ENCODE measurements at regions not wholly inside any gene's neighbourhood (a gene's known extent, or its start where the extent isn't known, plus 50 kb on each side); places are given as distances from the start of the nearest gene placed in this dataset.
"Not testable (repeated sequence)": the region's sequence is repeated elsewhere in the genome, so short reads cannot be mapped to it uniquely, and the experiment has no call there.

DNA sequence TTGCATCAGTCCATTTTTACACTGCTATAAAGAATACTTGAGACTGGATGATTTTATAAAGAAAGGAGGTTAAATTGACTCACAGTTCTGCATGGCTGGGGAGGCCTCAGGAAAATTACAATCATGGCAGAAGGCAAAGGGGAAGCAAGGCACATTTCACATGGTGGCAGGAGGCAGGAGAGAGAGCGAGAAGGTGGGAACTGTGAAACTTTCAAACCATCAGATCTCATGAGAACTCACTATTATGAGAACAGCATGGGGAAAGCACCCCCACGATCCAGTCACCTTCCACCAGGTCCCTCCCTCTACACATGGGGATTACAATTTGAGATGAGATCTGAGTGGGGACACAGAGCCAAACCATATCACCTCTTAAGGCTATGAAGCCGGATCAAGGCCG, 441.0 kb upstream of the CBLB start:
- not testable (repeated sequence) for DNase-seq (ENCODE audit: low read depth in 2 of 2)

DNA sequence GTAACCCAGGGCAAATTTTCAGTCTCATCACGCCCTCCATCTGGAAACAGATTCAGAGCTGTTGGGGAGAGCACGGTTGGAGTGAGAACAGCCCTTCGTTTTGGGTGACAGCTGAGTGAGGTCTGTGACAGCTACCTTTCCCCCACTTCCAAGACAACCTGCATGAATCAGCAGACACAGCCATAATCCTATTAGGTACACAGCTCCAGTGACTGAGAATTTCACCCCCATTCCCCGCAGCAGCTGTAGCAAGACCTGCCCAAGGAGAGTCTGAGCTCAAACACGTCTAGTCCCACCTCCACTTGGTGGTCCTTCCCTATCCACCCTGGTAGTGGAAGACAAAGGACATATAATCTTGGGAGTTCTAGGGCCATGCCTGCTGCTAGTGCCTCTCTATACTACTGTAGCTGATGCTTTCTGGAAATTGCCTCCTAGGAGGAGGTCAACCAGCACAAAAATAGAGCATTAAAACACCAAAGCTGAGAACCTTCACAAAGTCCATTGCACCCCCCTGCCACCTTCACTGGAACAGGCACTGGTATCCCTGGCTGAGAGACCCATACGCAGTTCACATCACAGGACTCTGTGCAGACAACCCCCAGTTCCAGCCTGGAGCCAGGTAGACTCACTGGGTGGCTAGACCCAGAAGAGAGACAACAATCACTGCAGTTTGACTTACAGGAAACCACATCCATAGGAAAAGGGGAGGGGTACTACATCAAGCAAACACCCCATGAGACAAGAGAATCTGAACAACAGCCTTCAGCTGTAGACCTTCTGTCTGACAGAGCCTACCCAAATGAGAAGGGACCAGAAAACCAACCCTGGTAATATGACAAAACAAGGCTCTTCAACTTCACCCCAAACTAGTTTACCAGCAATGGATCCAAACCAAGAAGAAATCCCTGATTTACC, 448.6 kb upstream of the CBLB start:
- DNase-seq (ENCODE audit: low read depth in 2 of 2) = no peak

DNA sequence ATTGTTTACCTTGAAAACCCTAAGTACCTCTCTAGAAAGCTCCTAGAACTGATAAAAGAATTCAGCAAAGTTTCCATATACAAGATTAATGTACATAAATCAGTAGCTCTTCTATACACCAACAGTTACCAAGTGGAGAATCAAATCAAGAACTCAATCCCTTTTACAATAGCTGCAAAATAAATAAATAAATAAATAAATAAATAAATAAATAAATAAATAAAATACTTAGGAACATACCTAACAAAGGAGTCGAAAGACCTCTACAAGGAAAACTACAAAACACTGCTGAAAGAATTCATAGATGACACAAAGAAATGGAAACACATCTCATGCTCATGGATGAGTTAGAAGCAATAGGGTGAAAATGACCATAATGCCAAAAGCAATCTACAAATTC, 452.6 kb upstream of the CBLB start:
- not testable (repeated sequence) for DNase-seq (ENCODE audit: low read depth in 2 of 2)

DNA sequence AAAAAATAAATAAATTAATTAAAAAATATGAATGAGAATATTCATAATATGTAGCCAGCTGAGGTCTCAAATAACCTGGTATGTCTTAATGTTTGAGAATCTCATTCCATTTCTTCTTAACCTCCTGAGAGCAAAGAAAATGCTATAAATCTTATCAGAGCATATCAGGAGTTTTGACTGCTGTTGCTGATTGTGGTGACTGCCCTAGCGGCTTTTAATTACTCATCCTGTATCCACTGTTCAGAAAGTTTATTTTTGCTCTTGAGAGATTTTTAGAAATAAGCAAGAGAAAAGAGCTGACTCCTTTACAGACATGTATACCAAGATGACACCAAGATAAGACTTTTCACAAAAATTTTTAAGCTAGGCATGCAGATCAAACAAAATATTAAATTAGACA, 454.8 kb upstream of the CBLB start:
- no peak for DNase-seq (ENCODE audit: low read depth in 2 of 2)

DNA sequence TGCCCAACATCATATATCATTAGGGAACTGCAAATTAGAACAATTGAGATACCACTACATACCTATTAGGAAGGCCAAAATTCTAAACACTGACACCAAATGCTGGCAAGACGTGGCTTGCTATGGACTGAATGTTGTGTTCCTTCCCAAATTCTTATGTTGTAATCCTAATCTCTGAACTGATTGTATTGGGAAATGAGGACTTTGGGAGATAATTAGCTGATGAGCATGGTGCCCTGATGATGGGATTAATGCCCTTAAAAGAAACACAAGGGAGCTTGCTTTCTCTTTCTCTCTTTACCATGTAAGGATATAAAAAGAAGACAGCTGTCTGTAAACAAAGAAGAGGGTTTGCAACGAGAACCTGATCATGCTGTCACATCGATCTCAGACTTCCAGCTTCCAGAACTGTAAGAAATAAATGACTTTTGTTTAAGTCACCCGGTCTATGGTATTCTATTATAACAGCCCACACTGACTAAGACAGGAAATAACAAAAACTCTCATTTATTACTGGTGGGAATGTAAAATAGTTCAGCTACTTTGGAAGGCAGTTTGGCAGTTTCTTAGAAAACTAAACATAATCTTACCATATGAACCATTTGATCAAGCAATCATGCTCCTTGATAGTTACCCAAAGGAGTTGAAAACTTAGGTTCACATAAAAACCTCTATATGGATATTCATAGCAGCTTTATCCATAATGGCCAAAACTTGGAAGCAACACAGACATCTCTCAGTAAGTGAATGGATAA, 458.3 kb upstream of the CBLB start:
- no peak for DNase-seq (ENCODE audit: low read depth in 2 of 2)

DNA sequence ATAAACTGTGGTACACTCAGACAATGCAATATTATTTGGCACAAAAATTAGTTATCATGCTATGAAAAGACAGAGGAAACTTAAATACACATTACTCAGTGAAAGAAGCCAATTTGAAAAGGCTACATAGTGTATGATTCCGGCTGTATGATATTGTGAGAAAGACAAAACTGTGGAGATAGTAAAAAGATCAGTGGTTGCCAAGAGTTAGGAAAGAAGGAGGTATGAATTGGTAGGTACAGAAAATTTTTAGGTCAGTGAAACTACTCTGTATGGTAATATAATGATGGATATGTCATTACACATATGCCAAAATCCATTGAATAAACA, 458.8 kb upstream of the CBLB start:
- DNase-seq (ENCODE audit: low read depth in 2 of 2) = no peak

DNA sequence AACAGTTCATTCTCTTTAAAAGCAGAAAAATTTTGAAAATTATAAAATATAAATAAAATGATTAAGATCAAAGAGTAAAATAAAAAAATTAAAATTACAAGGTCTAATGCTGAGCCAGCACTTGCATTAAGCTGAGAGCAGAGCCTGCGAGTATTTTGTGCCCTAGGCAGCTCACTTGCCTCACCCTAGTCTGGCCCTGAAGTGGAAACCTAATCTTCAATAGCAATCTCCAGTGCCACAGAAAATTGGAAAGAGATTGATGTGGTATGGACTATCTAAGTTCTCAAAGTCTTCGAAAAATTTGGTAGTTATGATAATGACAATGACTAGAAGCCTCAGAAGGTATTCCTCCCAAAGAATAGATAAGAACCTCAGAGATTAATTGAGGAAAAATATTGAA, 459.4 kb upstream of the CBLB start:
- no peak for DNase-seq (ENCODE audit: low read depth in 2 of 2)

DNA sequence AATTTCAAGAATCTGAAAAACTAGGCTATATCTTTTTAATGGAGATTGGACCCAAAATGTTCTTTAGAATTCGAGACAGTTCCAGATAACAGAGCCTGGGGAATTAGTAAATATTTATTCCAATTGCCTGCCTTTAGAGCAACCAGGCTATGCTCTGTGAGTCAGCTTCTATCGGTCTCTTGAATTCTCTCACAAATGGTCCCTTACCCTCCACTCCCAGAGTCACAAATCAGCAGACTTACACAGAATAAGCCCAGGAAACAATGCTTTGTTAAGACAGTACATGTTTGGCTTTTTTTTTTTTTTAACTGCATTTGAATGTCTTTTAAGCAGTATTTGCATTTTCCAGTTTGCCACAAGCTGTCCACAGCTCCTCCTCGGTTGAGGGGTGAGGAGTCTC, 460.7 kb upstream of the CBLB start:
- no peak for DNase-seq (ENCODE audit: low read depth in 2 of 2)

DNA sequence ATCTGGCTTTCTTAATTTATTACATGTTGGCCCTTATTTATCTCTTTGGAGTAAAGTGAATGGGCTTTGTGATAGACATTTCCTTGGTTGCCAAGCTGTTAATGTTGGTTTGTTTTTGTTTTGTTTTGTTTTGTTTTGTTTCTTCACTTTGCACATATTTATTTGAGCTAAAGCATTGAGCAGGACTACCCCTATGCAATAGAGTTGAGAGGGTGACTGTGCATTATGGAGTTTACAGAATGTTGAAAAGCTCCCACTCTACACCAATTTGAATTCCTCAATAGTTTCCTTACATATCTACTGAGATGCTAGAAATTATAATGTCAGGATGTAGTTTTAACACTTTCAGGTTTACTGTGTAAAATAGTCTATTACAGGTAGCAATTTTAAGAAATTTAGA, 462.8 kb upstream of the CBLB start:
- no peak for DNase-seq (ENCODE audit: low read depth in 2 of 2)

DNA sequence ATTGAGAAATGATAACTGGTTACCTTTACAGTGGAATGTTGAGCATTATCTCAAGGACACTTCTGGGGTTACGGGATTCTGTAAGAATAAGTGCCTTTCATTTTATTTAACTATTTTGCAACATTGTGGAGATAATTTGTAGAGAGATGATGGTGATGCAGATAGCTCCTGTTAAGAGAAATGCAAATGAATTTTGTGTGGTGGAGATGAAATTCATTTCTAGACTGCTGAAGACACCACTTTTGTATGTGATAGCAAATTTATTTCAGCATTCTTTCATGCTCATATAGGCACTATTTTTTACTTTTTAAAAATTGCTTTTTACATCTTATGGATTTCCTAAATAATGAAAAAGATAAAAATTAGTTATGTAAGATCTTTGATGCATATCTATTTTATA, 463.3 kb upstream of the CBLB start:
- no peak for DNase-seq (ENCODE audit: low read depth in 2 of 2)

DNA sequence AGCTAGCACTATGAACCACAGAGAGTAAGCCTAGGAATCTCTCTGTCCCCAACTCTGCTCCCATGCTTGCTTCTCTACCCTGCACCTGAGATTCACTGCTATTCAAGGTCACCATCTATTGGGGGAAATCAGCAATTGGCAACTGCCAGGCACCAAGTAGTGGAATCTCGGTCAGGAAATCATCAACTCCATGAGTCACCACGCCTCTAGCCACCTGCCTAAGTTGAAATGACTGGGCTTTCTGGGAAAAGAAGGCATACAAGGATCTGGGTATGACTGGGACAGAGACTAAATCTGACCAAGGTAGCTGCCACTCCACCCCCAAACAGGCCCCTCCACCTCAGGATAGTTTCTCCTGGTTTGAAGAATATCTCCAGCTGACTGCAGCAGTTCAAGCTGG, 464.1 kb upstream of the CBLB start:
- DNase-seq (ENCODE audit: low read depth in 2 of 2) = peak; percentile 45 to 61

DNA sequence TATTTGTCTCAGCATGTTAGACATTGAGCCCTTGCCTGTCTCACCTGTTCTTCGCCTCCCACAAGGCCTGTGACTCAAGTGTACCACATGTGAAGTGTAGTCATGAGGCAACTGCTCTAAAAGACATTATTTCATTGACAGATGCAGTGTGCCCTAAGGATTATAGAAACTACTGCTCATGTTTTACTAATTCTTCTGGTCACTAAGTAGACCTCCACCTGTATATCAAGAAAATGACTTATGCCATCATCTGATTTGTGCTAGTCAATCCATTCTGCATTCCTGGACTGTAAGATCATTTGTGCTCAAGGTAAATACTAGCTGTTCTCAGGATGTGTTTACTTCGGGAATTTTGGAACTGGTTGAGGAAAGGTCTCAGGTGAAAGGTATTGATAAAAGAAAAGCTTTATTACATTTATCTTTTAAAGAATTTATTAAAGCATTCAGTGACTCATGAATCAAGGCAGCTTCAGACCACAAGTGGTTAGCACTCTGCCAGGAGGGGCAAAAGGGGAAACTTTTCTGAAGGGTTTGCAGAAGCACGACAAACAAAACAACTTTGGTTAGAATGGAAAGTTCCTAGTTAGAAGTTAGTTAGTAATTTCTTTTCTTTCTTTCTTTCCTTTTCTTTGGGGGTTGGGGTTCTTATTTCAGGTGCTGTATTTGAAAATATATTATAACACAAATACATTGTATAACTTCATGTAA, 465.3 kb upstream of the CBLB start:
- peak; percentile 33 to 35 for DNase-seq (ENCODE audit: low read depth in 2 of 2)

DNA sequence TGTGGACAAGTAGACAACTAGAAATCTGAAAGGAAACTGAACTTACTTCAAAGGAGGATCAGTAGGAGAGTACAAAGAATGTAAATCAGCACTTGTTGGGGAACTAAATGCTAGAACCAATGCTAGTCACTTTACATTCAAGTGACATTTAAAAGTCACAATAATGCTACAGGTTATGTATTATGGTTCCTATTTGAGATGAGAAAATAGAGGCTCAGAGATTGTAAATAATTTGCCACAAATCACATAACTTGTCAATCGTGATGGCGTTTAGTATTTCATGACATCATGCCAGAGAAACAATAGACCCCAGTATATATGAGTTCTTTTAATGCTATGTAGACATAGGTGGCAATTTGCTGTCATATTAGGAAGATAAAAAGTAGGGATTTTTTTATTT, 467.8 kb upstream of the CBLB start:
- DNase-seq (ENCODE audit: low read depth in 2 of 2) = no peak

DNA sequence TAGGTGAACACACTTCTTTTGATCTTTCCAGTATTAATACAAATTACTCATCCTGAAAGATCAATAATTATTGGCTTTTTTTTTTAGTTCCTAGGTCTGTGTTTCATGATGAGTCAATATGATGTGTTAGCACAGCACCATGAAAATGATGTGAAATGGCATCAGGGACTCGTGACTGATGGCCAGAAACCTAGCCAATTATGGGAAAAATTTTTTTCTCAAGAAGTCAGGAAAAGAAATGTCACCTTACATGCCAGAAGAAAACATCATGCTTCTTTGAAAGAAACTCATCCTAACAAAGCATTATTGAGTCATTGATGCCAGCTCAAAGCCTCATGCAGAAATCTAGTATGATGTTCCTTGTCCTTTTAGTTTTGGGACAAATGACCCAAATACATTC, 468.3 kb upstream of the CBLB start:
- no peak for DNase-seq (ENCODE audit: low read depth in 2 of 2)

DNA sequence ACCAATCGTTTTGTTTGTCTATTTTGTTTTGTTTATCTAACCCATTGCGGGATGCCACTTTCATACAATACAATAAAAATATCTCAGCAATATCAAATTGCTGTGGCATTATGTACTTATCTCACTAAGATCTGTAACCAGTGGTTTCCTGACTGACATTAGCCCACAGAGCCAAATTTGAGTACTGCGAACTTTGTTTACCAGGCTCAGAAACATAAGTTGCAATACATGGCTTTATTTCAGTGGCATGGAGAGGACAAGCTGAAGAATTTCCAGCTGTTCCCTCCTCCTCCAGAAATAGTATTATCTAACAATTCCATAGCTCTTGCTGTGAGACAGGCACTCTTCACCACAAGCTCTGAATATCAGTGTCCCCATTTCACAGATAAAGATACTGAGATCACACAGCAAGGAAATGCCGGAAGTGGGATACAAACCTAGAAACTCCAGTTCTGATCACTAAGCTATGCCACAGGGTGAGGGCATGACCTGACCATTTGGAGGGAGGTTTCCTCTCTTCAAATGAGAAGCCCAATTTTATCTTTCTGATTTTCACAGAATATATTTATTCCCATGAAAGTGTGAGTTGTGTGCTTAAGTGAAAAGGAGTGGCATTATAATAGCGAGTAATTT, 469.9 kb upstream of the CBLB start:
- DNase-seq (ENCODE audit: low read depth in 2 of 2) = no peak

DNA sequence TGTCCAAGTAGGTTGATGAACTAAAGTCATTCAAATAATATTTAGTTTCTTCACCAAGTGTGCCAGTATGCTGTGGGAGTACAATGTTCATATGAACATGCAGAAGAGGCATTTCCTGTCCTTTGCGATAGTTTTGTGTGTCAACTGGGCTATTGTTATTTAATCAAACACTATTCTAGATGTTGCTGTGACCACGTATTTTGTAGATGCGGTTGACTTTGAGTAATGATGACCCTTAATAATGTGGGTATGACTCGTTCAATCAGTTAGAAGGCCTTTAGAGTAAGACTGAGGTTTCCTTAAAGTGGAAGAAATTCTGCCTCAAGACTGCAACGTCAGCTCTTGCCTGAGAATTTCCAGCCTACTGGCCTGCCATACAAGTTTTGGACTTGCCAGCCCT, 470.7 kb upstream of the CBLB start:
- no peak for DNase-seq (ENCODE audit: low read depth in 2 of 2)

DNA sequence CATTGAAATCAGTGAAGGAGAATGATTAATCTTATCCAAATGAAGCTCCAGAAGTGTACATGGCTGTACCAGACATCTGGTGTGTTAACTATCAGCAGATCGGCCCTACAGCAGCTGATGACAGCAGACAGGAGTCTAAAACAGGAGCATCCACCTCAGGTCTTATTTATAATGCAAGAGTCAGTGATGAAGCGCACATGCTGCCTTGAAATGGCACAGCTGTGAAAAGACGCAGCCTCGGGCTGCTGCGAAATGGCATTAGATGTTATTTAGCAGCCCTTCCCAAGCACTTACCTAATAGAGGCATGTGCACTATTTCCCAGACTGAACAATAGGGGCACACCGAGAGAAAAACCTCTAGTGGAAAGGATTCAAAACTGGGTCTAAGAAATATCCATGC, 472.3 kb upstream of the CBLB start:
- no peak for DNase-seq (ENCODE audit: low read depth in 2 of 2)

DNA sequence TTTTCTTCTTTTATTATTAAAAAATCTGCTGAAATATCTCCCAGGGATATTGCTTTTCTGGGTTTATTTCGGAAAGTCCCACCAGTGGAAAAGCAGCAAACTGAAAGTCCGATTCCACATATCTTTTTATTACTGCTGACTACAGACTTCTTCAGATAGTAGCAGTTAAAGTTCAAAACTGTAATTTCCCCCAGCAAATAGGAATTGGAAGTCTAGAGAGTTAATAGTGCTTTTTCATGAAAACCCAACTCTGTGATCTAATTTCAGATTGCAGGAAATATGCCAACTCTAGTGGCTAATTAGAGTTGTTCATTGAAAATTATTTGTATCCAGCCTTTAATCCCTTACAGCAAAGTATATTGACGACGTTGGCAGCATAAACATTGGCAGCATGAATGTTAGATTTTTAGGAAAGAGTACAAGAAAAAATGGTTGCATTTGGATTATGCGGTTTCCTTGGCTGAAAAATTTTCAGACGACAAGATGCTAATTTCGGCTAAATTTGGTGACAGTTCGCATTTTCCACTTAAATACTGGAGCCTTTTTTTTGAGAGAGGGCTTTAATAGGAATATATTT, 472.9 kb upstream of the CBLB start:
- DNase-seq (ENCODE audit: low read depth in 2 of 2) = no peak

DNA sequence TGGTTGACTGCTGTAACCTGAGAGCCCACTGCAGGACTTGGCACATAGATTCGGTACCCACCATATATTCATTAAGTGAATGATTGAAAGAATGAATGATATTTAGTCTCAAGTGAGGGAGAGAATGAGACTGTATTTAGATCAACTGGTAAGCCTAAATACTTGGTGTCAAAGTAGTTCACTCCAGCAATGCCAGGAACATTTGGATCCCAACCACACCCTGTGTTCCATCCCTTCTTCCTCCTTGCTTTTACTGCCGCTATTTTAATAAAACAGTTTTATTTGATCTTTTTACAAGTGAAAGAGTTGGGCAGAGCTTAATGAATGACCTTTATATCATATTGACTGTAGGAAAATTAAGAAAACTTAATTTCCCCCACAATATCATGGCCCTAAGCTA, 473.6 kb upstream of the CBLB start:
- DNase-seq (ENCODE audit: low read depth in 2 of 2) = no peak

DNA sequence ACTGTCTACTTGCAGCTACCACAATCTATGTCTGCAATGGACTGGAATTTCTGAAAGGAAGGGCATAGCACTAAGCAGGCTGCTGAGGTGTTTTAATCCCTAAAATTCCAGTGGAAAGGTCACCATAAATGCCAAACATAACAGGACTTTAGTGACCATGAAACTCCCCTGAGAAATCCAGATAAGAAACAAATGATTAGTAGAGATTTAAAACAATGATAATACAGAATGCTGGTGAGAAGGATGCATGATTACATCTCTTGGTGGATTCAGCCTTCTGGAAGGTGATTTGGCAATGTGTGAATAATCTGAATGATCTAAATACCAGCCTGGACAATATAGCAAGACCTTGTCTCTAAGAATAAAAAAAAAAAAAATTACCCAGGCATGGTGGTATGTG, 475.0 kb upstream of the CBLB start:
- no peak for DNase-seq (ENCODE audit: low read depth in 2 of 2)

DNA sequence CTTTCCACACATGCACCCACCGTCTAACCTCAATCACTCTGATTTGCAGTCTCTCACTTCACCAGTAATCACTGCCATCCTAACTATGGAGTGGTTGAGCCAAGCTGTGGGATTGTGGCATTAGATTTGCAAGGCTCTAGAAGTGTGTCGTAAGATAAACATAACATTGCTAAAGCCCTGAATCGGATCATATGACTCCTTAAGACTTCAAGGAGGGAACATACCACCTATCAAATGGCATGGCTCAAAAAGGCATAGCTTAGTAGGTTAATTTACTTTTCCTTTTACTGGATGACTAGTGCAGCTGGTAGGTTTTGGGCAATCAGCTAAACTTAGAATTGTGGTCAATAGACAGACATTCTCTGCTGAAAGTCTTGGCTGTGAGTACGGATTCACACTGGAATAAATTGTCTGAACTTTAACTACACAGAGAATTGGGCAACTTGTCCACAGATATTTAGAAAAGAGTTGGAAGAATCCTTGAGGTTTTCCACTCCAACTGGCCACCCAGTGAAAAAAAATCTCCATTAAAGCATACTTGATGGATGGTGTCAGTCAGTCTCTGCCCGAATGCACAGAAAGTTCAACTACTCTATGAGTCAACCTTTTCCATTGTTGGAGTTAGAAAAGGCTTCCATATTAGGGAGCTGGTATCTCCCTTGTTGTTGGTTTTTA, 476.7 kb upstream of the CBLB start:
- DNase-seq (ENCODE audit: low read depth in 2 of 2) = no peak

Data from stimulated activated CD4-positive, alpha-beta T cell treated with anti-CD3 and anti-CD28 coated beads, Interleukin-12 subunit alpha, Interleukin-12 subunit beta, amount 100 ng/mL, for 24 hours (primary cell).